HG03521 (cell line): ENCODE measurements at regions not wholly inside any gene's neighbourhood (a gene's known extent, or its start where the extent isn't known, plus 50 kb on each side); places are given as distances from the start of the nearest gene placed in this dataset.

ENCODE experiments used
- ATAC-seq: cut with Tn5 transposase; IDR thresholded peaks from one replicate; pipeline ENCODE4 v1.9.1; 2021; ENCODE audit warnings: mild to moderate bottlenecking, moderate library complexity; ENCODE audit not compliant: unreplicated experiment

- no peak for ATAC-seq
Measured at GRCh38 chr4:12881945-12882584, 602.1 kb downstream of the RAB28 start.

DNA sequence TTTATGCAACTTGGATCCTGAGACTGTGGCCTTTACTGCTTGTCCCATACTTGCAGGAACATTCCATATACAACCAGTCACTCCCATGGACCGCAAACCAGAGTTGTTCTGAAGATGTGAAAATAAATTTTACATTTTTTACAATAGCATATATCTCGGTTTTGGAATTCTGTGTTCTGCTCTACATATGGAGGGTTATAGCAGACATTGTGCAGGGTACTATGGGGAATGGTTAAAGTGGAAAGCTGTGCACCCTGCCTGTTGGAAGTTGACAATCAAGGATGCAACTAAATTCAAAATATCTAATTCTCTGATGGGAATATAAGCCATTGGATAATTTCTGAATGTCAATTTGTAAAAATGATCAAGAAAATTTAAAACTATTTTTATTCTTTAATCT is 603.3 kb downstream of the RAB28 start:
- ATAC-seq, result no peak

GRCh38 chr4:12879496-12879895 is 604.6 kb downstream of the RAB28 start:
- ATAC-seq, result no peak

- no peak for ATAC-seq
Measured at GRCh38 chr4:12875640-12876243, 608.4 kb downstream of the RAB28 start.

GRCh38 chr4:12873351-12873750 is 610.8 kb downstream of the RAB28 start:
- no peak for ATAC-seq

DNA sequence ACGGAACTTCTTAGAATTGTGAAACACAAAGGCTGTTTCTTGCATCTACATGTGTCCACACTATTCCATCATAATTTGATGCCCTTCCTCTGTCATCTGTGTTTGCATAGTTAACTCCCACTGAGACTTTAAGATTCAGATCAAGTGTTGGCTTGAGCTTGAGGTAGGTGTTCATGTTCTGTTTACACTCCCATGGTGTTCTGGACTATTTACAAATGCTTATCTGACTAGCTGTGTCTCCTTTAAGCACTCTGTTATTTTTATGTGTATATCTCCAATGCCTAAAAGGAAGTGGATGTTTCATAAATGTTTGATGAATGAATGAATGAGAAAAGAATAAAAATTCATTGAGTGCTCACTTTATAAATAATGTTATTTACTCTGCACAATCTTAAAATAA is 622.7 kb downstream of the RAB28 start:
- ATAC-seq, result no peak

GRCh38 chr4:12852338-12853307 is 631.5 kb downstream of the RAB28 start:
- no peak for ATAC-seq

DNA sequence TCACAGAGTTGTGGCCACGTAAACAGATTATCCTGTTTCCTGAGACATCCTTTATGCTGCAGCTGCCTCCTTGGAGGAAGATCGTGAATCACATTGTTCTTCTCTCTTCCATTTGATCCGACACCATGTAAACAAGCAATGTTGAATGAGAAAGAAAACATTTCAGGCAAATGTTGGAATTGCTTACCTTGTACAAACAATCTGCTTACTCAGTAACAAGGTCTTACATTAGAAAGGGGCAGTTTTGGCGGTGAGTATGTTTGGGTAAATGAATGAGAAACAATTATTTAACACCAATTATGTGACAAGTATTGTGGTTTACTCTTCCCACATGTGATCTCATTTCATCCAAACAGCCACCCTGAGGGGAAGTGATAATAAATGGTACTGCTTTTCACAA is 637.8 kb downstream of the RAB28 start:
- ATAC-seq, result no peak

GRCh38 chr4:12844141-12844540 is 640.0 kb downstream of the RAB28 start:
- no peak for ATAC-seq

DNA sequence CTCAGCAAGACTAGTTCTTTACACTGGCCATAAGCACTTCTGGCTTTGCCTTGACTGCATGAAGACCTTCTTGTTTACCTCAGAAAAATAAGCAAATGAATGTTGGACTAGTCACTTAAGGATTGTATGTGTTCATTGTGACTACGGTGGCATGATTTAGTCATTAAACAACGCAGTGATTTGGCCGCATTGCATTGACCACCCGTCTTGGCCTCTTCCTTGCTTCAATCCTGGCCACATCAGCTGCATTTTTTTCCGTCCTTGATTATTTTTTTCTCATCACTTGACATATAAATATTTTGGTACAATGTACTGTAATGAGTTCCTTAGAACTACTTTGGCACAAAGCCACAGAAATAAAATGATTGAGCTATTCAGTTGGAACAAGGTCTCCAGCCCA is 656.2 kb downstream of the RAB28 start:
- no peak for ATAC-seq

DNA sequence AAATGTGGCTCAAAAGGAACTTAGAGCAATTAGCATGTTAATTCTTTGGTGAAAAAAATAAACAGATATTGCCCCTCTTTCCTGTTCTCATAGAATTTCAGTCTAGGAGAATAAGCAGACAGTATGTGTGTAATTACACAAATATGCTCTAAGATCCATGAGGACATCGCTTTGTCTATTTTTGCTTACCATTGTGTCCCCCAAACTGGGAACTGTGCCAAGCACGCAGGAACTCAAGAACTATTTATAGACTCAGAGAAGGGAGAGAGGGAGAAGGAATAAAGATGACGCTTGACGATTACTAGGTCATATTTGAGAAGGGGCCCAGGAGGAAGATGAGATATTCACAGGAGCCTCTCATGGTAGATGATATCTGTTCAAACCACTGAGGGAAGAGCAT is 692.6 kb downstream of the RAB28 start:
- ATAC-seq, result no peak

DNA sequence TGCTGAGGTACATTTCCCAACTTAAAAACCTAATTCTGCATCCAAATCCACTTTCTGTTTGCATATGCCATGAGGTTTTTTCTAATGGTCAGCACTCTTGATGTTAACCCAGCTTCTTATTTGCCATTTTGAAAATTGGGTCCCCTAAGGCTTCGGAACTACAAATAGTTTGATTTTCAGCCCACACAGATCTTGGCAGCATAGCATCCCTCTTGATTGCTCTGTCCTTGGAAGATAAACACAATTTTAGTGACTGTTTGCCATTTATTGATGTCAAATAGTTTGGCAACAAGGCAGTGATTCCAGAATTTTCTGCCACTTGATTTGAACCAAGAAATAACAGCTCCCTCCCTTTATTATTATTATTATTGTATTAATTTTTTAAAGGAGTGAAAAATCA is 696.9 kb downstream of the RAB28 start:
- ATAC-seq, result no peak

- no peak for ATAC-seq
Measured at GRCh38 chr4:12778706-12779105, 705.4 kb downstream of the RAB28 start.

DNA sequence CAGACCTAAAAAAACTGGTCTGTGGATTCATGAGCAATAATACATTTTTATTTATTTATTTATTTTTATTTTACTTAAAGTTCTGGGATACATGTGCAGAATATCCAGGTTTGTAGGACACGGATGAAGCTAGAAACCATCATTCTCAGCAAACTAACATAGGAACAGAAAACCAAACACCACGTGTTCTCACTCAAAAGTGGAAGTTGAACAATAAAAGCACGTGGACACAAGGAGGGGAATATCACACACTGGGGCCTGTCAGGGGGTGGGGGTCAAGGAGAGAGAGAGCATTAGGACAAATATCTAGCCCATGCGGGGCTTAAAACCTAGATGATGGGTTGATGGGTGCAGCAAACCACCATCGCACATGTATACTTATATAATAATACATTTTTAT is 705.9 kb downstream of the RAB28 start:
- no peak for ATAC-seq

- ATAC-seq, result no peak
Measured at GRCh38 chr4:12770351-12770750, 713.8 kb downstream of the RAB28 start.

GRCh38 chr4:12761694-12762093 is 722.4 kb downstream of the RAB28 start:
- no peak for ATAC-seq

DNA sequence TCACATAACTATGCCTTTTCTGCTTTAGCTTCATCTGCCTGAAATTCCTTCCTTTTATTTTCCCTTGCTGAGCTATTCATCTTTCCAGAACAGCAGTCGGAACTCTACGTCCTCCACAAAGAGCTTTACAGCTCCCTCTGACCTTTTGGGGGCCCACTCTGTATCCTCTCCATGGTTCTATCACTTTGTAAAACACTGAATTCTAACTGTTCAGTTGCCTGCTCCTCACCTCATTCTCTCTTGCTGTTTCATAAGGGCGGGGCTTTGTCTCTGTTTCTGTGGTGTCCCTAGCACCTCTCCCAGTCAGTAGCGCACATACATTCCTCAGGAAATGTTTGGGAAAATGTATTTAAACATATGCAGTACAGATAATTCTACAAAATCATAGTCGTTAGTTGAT is 737.0 kb downstream of the RAB28 start:
- ATAC-seq, result no peak

DNA sequence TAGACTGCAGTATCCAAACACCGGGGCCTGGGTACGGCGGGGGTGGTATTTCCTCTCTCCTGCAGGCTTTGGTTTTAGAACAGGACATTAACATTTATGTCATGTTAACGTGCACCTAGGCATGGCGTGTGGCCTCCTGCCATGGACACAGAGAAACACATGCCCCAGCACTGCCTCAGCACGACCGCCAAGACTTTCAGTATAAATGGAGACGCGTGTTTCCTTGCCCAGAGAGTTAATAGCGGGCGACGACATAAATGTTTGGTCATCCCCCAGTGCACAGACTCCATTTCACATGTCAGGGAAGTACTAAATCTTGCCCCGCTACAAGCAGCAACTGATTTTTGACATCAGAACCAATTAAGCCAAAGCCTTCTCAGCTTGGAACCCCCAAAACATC is 737.9 kb downstream of the RAB28 start:
- ATAC-seq, result no peak

- no peak for ATAC-seq
Measured at GRCh38 chr4:12734586-12734985, 749.6 kb downstream of the RAB28 start.

- ATAC-seq, result no peak
Measured at GRCh38 chr4:12729384-12729783, 754.8 kb downstream of the RAB28 start.

GRCh38 chr4:12724510-12724909 is 759.6 kb downstream of the RAB28 start:
- no peak for ATAC-seq
